HL-60 (cell line): ENCODE measurements at regions not wholly inside any gene's neighbourhood (a gene's known extent, or its start where the extent isn't known, plus 50 kb on each side); places are given as distances from the start of the nearest gene placed in this dataset.

Source experiments
- CTCF ChIP-seq: IDR thresholded peaks from one replicate; pipeline ENCODE4 v1.5.1; 2011; ENCODE audit warnings: low read length, control low read depth, inconsistent platforms; ENCODE audit not compliant: insufficient read depth
- GABPA ChIP-seq: IDR thresholded peaks from 2 replicates; pipeline ENCODE4 v1.6.1; 2012; ENCODE audit warnings: low read depth
- POLR2AphosphoS5 ChIP-seq: IDR thresholded peaks from 2 replicates; pipeline ENCODE4 v1.6.1; 2012; ENCODE audit warnings: low read depth
- TF ChIP-seq, protein P1 (sequence below): IDR thresholded peaks from 2 replicates; pipeline ENCODE4 v1.6.1; 2012; ENCODE audit warnings: low read depth; ENCODE audit not compliant: insufficient replicate concordance

DNA sequence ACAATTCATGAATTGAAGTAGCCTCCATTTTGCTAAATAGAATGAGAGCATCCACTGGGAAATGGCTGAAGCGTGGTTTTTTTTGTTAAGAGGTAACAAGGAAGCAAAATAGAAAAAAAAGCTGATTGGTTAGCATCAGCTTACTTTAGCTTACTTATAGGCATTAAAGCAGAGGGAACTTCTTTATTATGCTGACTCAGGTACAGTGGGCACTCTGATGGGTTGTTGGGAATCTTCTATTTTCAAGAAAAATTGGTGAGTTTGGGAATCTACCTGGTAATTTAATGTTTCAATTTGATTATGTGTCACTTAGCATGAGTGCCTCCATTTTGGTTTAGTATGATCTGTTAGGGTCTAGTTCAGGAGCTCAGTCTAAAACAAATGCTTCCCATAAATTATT is 289.6 kb downstream of the ANXA1 start:
- no peak for TF ChIP-seq CTCF
- TF ChIP-seq POLR2AphosphoS5, result no peak
- no peak for TF ChIP-seq GABPA
- TF ChIP-seq, protein P1, sequence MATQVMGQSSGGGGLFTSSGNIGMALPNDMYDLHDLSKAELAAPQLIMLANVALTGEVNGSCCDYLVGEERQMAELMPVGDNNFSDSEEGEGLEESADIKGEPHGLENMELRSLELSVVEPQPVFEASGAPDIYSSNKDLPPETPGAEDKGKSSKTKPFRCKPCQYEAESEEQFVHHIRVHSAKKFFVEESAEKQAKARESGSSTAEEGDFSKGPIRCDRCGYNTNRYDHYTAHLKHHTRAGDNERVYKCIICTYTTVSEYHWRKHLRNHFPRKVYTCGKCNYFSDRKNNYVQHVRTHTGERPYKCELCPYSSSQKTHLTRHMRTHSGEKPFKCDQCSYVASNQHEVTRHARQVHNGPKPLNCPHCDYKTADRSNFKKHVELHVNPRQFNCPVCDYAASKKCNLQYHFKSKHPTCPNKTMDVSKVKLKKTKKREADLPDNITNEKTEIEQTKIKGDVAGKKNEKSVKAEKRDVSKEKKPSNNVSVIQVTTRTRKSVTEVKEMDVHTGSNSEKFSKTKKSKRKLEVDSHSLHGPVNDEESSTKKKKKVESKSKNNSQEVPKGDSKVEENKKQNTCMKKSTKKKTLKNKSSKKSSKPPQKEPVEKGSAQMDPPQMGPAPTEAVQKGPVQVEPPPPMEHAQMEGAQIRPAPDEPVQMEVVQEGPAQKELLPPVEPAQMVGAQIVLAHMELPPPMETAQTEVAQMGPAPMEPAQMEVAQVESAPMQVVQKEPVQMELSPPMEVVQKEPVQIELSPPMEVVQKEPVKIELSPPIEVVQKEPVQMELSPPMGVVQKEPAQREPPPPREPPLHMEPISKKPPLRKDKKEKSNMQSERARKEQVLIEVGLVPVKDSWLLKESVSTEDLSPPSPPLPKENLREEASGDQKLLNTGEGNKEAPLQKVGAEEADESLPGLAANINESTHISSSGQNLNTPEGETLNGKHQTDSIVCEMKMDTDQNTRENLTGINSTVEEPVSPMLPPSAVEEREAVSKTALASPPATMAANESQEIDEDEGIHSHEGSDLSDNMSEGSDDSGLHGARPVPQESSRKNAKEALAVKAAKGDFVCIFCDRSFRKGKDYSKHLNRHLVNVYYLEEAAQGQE, result no peak
